Lower lobe of right lung (tissue), 2 donors: ENCODE measurements at regions not wholly inside any gene's neighbourhood (a gene's known extent, or its start where the extent isn't known, plus 50 kb on each side); places are given as distances from the start of the nearest gene placed in this dataset.

Experiments used
- ATAC-seq, 2 donors: fragments of 200-7000 bp; cut with Tn5 transposase; one replicate each; pipeline ENCODE4 v1.9.1; 2020 to 2022; ENCODE audit warnings: mild to moderate bottlenecking in 2 of 2, moderate library complexity in 2 of 2
- DNase-seq: peaks from one replicate; pipeline ENCODE4 v3.0.0-alpha.2; 2020
- H3K27ac ChIP-seq: fragments of 200-600 bp; one replicate; pipeline ENCODE4 v1.8.0; 2022
- H3K27me3 ChIP-seq: fragments of 200-600 bp; one replicate; pipeline ENCODE4 v1.8.0; 2022; ENCODE audit warnings: low read depth
- H3K36me3 ChIP-seq: fragments of 200-600 bp; one replicate; pipeline ENCODE4 v1.8.0; 2022; ENCODE audit warnings: mild to moderate bottlenecking
- H3K4me1 ChIP-seq: fragments of 200-600 bp; one replicate; pipeline ENCODE4 v1.8.0; 2022
- H3K4me3 ChIP-seq: fragments of 200-600 bp; one replicate; pipeline ENCODE4 v1.8.0; 2022; ENCODE audit warnings: mild to moderate bottlenecking
- H3K9me3 ChIP-seq: fragments of 200-600 bp; one replicate; pipeline ENCODE4 v1.8.0; 2022
- CTCF ChIP-seq: fragments of 200-600 bp; IDR thresholded peaks from one replicate; pipeline ENCODE4 v1.8.0; 2022; ENCODE audit warnings: antibody characterized with exemption, mild to moderate bottlenecking
- intact Hi-C: fragments of 100-400 bp; cut with DNase I; formaldehyde crosslinking; loops from one replicate; pipeline ENCODE4 v1.11.0; 2022
- donor health status: DM: no; HTN: yes; CAD: no; lungs with severe emphysema.

GRCh38 chr2:217680381-217680780 is 322.4 kb downstream of the TNS1 start:
- TF ChIP-seq CTCF, result no peak
- H3K27me3 ChIP-seq, result no peaks in the 10 kb centered on the region
- no peak overlapping the region for H3K27ac ChIP-seq
- H3K4me1 ChIP-seq, result peaks cover 4% of the 10 kb centered on the region
- H3K36me3 ChIP-seq, result no peaks in the 10 kb centered on the region
- DNase-seq (no peak), ATAC-seq (no peak)
- H3K9me3 ChIP-seq, result no peaks in the 10 kb centered on the region
- H3K4me3 ChIP-seq, result no peak overlapping the region
- intact Hi-C loops, result no loop called here

- intact Hi-C loops, result no loop called here
Observed at GRCh38 chr2:217673627-217674026, 329.2 kb downstream of the TNS1 start.

GRCh38 chr2:217672472-217672871 is 330.3 kb downstream of the TNS1 start:
- TF ChIP-seq CTCF, result no peak
- Histone ChIP-seq H3K36me3 (no peaks in the 10 kb centered on the region), H3K4me1 (no peaks in the 10 kb centered on the region), H3K9me3 (no peaks in the 10 kb centered on the region), H3K27ac (no peak overlapping the region), H3K4me3 (no peak overlapping the region), H3K27me3 (no peaks in the 10 kb centered on the region)
- DNase-seq, result no peak
- peak in 1 of 2 donors; percentile 74 for ATAC-seq
- intact Hi-C loops, result no loop called here

More at GRCh38 chr2:217673627-217674026, 329.2 kb downstream of the TNS1 start:
- Histone ChIP-seq H3K27me3 (no peaks in the 10 kb centered on the region), H3K4me1 (no peaks in the 10 kb centered on the region), H3K36me3 (no peaks in the 10 kb centered on the region), H3K9me3 (no peaks in the 10 kb centered on the region), H3K4me3 (no peak overlapping the region), H3K27ac (no peak overlapping the region)
- DNase-seq (no peak), ATAC-seq (no peak)
- TF ChIP-seq CTCF, result no peak

- no peaks in the 10 kb centered on the region for H3K9me3 ChIP-seq
- TF ChIP-seq CTCF, result no peak
- H3K27ac ChIP-seq, result no peak overlapping the region
- intact Hi-C loops, result no loop called here
- H3K4me3 ChIP-seq, result no peak overlapping the region
- no peak for DNase-seq
- ATAC-seq, result no peak
- H3K27me3 ChIP-seq, result no peaks in the 10 kb centered on the region
- H3K4me1 ChIP-seq, result peaks cover 5% of the 10 kb centered on the region
- no peaks in the 10 kb centered on the region for H3K36me3 ChIP-seq
Observed at GRCh38 chr2:217671871-217672270, 330.9 kb downstream of the TNS1 start.

- no peak overlapping the region for H3K27ac ChIP-seq
- intact Hi-C loops, result no loop called here
Observed at GRCh38 chr2:217671075-217671474, 331.7 kb downstream of the TNS1 start.

More at GRCh38 chr2:217671075-217671474, 331.7 kb downstream of the TNS1 start:
- H3K4me3 ChIP-seq, result no peak overlapping the region
- DNase-seq, result no peak
- H3K36me3 ChIP-seq, result no peaks in the 10 kb centered on the region
- H3K27me3 ChIP-seq, result no peaks in the 10 kb centered on the region
- no peak for TF ChIP-seq CTCF
- peaks cover 7% of the 10 kb centered on the region for H3K4me1 ChIP-seq
- no peak for ATAC-seq
- no peaks in the 10 kb centered on the region for H3K9me3 ChIP-seq
